ENCODE measurements at regions not wholly inside any gene's neighbourhood (a gene's known extent, or its start where the extent isn't known, plus 50 kb on each side); places are given as distances from the start of the nearest gene placed in this dataset.

DNA sequence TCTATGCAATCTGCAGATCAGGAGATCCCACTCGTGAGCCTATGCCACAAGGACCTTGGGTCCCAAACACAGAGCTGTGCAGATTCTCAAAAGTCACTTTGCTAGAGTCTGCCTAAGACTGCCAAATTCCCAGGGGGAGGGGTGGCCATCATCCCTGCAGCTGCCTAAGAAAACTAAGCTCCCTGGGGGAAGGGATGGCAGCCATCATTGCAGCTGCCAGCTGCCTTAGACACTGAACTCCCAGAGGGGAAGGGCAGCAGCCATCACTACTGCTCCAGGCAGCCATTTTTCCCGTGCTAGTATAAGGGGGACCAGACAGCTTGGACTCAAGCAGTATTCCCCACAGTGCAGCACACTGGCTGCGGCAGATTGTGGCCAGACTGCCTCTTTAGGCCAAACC is 156.9 kb downstream of the NKX6-1 start:
- TF ChIP-seq POLR2A (IDR thresholded peaks at IDR 0.05; ENCODE audit: low read depth, low read length) (no peak), EZH2 (IDR thresholded peaks at IDR 0.05; ENCODE audit: borderline replicate concordance, low read depth, low read length, severe bottlenecking) (no peak), JUN (IDR thresholded peaks at IDR 0.05; ENCODE audit: borderline replicate concordance, insufficient read depth, insufficient read length, low read depth) (no peak)
- TF ChIP-seq, protein P1, sequence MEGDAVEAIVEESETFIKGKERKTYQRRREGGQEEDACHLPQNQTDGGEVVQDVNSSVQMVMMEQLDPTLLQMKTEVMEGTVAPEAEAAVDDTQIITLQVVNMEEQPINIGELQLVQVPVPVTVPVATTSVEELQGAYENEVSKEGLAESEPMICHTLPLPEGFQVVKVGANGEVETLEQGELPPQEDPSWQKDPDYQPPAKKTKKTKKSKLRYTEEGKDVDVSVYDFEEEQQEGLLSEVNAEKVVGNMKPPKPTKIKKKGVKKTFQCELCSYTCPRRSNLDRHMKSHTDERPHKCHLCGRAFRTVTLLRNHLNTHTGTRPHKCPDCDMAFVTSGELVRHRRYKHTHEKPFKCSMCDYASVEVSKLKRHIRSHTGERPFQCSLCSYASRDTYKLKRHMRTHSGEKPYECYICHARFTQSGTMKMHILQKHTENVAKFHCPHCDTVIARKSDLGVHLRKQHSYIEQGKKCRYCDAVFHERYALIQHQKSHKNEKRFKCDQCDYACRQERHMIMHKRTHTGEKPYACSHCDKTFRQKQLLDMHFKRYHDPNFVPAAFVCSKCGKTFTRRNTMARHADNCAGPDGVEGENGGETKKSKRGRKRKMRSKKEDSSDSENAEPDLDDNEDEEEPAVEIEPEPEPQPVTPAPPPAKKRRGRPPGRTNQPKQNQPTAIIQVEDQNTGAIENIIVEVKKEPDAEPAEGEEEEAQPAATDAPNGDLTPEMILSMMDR (IDR thresholded peaks at IDR 0.05; ENCODE audit: extremely low read depth in 1 of 2, insufficient read depth in 1 of 2, low read depth in 1 of 2, low read length in 2 of 2): no peak
